ENCODE measurements at regions not wholly inside any gene's neighbourhood (a gene's known extent, or its start where the extent isn't known, plus 50 kb on each side); places are given as distances from the start of the nearest gene placed in this dataset.
A peak's percentile ranks its signal among the peaks of the same experiment; 100 is the strongest.

GRCh38 chr17:63134867-63135266, 168.8 kb downstream of the TANC2 start:
- Histone ChIP-seq H4K20me1 (ENCODE audit: insufficient read depth, low read length) (no peaks in the 10 kb centered on the region), H3K27ac (ENCODE audit: low read length) (no peak overlapping the region), H3K79me2 (ENCODE audit: low read length) (no peaks in the 10 kb centered on the region), H3K4me3 (ENCODE audit: low read length) (no peak overlapping the region), H3K36me3 (replicated peaks; ENCODE audit: low read depth, low read length) (no peaks in the 10 kb centered on the region), H3K4me1 (ENCODE audit: low read length) (peaks cover 29% of the 10 kb centered on the region), H2AFZ (ENCODE audit: low read depth, low read length) (no peak overlapping the region), H3K27me3 (ENCODE audit: low read depth, low read length) (no peaks in the 10 kb centered on the region), H3K9me3 (ENCODE audit: insufficient read depth, low read length) (no peaks in the 10 kb centered on the region), H3K9ac (ENCODE audit: low read length) (no peak overlapping the region), H3K4me2 (ENCODE audit: low read length) (no peak overlapping the region)
- TF ChIP-seq EZH2phosphoT487 (IDR thresholded peaks at IDR 0.05; ENCODE audit: low read depth), result no peak
- TF ChIP-seq CTCF (IDR thresholded peaks at IDR 0.05; ENCODE audit: low read depth, low read length), result no peak

GRCh38 chr17:63136369-63137012, 170.5 kb downstream of the TANC2 start:
- peaks cover 40% of the 10 kb centered on the region for H3K4me1 ChIP-seq (ENCODE audit: low read length)
- H3K27me3 ChIP-seq (ENCODE audit: low read depth, low read length), result no peaks in the 10 kb centered on the region
- H3K4me2 ChIP-seq (ENCODE audit: low read length), result peak overlapping the region; percentile 31
- H3K4me3 ChIP-seq (ENCODE audit: low read length), result no peak overlapping the region
- TF ChIP-seq CTCF (IDR thresholded peaks at IDR 0.05; ENCODE audit: low read depth, low read length) (no peak), EZH2phosphoT487 (IDR thresholded peaks at IDR 0.05; ENCODE audit: low read depth) (no peak)
- H3K27ac ChIP-seq (ENCODE audit: low read length), result no peak overlapping the region
- H3K9me3 ChIP-seq (ENCODE audit: insufficient read depth, low read length), result no peaks in the 10 kb centered on the region
- H3K9ac ChIP-seq (ENCODE audit: low read length), result no peak overlapping the region
- H3K36me3 ChIP-seq (replicated peaks; ENCODE audit: low read depth, low read length), result no peaks in the 10 kb centered on the region
- H3K79me2 ChIP-seq (ENCODE audit: low read length), result no peaks in the 10 kb centered on the region
- no peak overlapping the region for H2AFZ ChIP-seq (ENCODE audit: low read depth, low read length)
- H4K20me1 ChIP-seq (ENCODE audit: insufficient read depth, low read length), result no peaks in the 10 kb centered on the region

- peaks cover 40% of the 10 kb centered on the region for H3K4me1 ChIP-seq (ENCODE audit: low read length)
- H3K36me3 ChIP-seq (replicated peaks; ENCODE audit: low read depth, low read length), result no peaks in the 10 kb centered on the region
- H4K20me1 ChIP-seq (ENCODE audit: insufficient read depth, low read length), result no peaks in the 10 kb centered on the region
- no peaks in the 10 kb centered on the region for H3K27me3 ChIP-seq (ENCODE audit: low read depth, low read length)
- no peak for TF ChIP-seq EZH2phosphoT487 (IDR thresholded peaks at IDR 0.05; ENCODE audit: low read depth)
- no peak for TF ChIP-seq CTCF (IDR thresholded peaks at IDR 0.05; ENCODE audit: low read depth, low read length)
- H3K79me2 ChIP-seq (ENCODE audit: low read length), result no peaks in the 10 kb centered on the region
- no peaks in the 10 kb centered on the region for H3K9me3 ChIP-seq (ENCODE audit: insufficient read depth, low read length)
- no peak overlapping the region for H3K9ac ChIP-seq (ENCODE audit: low read length)
- H2AFZ ChIP-seq (ENCODE audit: low read depth, low read length), result no peak overlapping the region
- no peak overlapping the region for H3K4me3 ChIP-seq (ENCODE audit: low read length)
- H3K4me2 ChIP-seq (ENCODE audit: low read length), result no peak overlapping the region
- H3K27ac ChIP-seq (ENCODE audit: low read length), result no peak overlapping the region
Measured at GRCh38 chr17:63137163-63137562, 171.1 kb downstream of the TANC2 start.

- Histone ChIP-seq H3K36me3 (replicated peaks; ENCODE audit: low read depth, low read length) (no peaks in the 10 kb centered on the region), H3K27me3 (ENCODE audit: low read depth, low read length) (no peaks in the 10 kb centered on the region), H4K20me1 (ENCODE audit: insufficient read depth, low read length) (no peaks in the 10 kb centered on the region), H3K27ac (ENCODE audit: low read length) (peak overlapping the region; percentile 5), H3K4me3 (ENCODE audit: low read length) (no peak overlapping the region), H2AFZ (ENCODE audit: low read depth, low read length) (peak overlapping the region; percentile 55), H3K4me1 (ENCODE audit: low read length) (peaks cover 47% of the 10 kb centered on the region), H3K9me3 (ENCODE audit: insufficient read depth, low read length) (no peaks in the 10 kb centered on the region), H3K79me2 (ENCODE audit: low read length) (no peaks in the 10 kb centered on the region), H3K4me2 (ENCODE audit: low read length) (0 out of 2 replicates have a peak overlapping the region, but pooled peaks have one; percentile 10), H3K9ac (ENCODE audit: low read length) (0 out of 2 replicates have a peak overlapping the region, but pooled peaks have one; percentile 14)
- TF ChIP-seq EZH2phosphoT487 (IDR thresholded peaks at IDR 0.05; ENCODE audit: low read depth) (no peak), CTCF (IDR thresholded peaks at IDR 0.05; ENCODE audit: low read depth, low read length) (no peak)
Measured at GRCh38 chr17:63138713-63139112, 172.7 kb downstream of the TANC2 start.

Measured in OCI-LY3 (cell line).